Left lung (tissue), 4 donors: ENCODE measurements at regions not wholly inside any gene's neighbourhood (a gene's known extent, or its start where the extent isn't known, plus 50 kb on each side); places are given as distances from the start of the nearest gene placed in this dataset.

ENCODE experiments used
- ATAC-seq: fragments of 200-7000 bp; cut with Tn5 transposase; one replicate; pipeline ENCODE4 v1.9.1; 2020; ENCODE audit warnings: moderate library complexity
- DNase-seq, 4 donors: peaks; one replicate each; pipeline ENCODE4 v3.0.0-alpha.2; 2013 to 2020
- H3K27ac ChIP-seq, 2 donors: fragments of 200-600 bp; sonication (generic) in 1 of 2; one replicate each; pipeline versions ENCODE4 v1.5.0 to v1.8.0; 2020 to 2021
- H3K27me3 ChIP-seq, 2 donors: fragments of 200-600 bp; sonication (generic) in 1 of 2; one replicate each; pipeline versions ENCODE4 v1.5.0 to v1.8.0; 2020 to 2021
- H3K36me3 ChIP-seq, 2 donors: fragments of 200-600 bp; sonication (generic) in 1 of 2; one replicate each; pipeline versions ENCODE4 v1.5.0 to v1.8.0; 2020 to 2021
- H3K4me1 ChIP-seq, 2 donors: fragments of 200-600 bp; one replicate each; pipeline ENCODE4 v1.8.0; 2021
- H3K4me3 ChIP-seq, 2 donors: fragments of 200-600 bp; sonication (generic) in 1 of 2; one replicate each; pipeline versions ENCODE4 v1.5.0 to v1.8.0; 2020 to 2021; ENCODE audit warnings: mild to moderate bottlenecking in 1 of 2
- H3K9me3 ChIP-seq, 2 donors: fragments of 200-600 bp; sonication (generic) in 1 of 2; one replicate each; pipeline versions ENCODE4 v1.5.0 to v1.8.0; 2020 to 2021
- intact Hi-C, 2 donors: fragments of 100-400 bp; cut with DNase I; formaldehyde crosslinking; loops; one replicate each; pipeline versions ENCODE4 v1.11.2 to v1.14.2; 2022
- TF ChIP-seq, protein P1 (sequence below), 2 donors: fragments of 200-600 bp; sonication (generic) in 1 of 2; IDR thresholded peaks; one replicate each; pipeline versions ENCODE4 v1.5.0 to v1.8.0; 2021; ENCODE audit warnings: antibody characterized with exemption in 2 of 2
- donor health status: DM: no; HTN: yes; CAD: no.
- donor health status: DM: no; HTN: no; CAD: no.

DNA sequence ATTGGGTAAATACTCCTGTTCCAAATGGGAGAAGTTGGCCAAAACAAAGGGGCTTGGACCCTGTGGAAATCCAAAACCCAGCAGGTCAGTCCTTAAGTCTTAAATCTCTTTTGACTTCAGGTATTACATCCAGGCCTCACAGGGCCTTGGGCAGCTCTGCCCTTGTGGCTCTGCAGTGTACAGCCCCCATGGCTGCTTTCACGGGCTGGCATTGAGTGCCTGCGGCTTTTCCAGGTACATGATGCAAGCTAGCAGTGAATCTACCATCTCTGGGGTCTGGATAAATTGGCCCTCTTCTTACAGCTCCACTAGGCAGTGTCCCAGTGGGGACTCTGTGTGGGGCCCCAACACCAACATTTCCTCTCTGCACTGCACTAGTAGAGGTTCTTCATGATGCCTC, 308.5 kb upstream of the ARRDC3 start:
- DNase-seq (no peak), ATAC-seq (no peak)
- intact Hi-C loops = no loop called here

DNA sequence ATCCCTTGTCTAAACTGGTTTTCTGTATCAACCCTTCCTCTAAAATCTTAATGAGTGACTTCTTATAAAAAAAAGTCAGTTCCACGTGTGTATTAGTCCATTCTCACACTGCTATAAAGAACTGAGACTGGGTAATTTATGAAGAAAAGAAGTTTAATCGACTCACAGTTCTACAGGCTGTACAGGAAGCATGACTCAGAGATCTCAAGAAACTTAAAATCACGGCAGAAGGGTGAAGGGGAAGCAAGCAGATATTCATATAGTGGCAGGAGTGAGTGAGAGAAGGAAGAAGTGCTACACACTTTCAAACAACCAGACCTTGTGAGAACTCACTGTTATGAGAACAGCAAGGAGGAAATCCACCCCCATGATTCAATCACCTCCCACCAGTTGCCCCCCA, 307.8 kb upstream of the ARRDC3 start:
- H3K27ac ChIP-seq = no peak overlapping the region
- no peaks in the 10 kb centered on the region for H3K4me1 ChIP-seq
- DNase-seq (no peak), ATAC-seq (no peak)
- intact Hi-C loops = no loop called here
- H3K9me3 ChIP-seq = peaks cover 0 to 14% of the 10 kb centered on the region in 2 donors
- no peak overlapping the region for H3K4me3 ChIP-seq
- TF ChIP-seq, protein P1, sequence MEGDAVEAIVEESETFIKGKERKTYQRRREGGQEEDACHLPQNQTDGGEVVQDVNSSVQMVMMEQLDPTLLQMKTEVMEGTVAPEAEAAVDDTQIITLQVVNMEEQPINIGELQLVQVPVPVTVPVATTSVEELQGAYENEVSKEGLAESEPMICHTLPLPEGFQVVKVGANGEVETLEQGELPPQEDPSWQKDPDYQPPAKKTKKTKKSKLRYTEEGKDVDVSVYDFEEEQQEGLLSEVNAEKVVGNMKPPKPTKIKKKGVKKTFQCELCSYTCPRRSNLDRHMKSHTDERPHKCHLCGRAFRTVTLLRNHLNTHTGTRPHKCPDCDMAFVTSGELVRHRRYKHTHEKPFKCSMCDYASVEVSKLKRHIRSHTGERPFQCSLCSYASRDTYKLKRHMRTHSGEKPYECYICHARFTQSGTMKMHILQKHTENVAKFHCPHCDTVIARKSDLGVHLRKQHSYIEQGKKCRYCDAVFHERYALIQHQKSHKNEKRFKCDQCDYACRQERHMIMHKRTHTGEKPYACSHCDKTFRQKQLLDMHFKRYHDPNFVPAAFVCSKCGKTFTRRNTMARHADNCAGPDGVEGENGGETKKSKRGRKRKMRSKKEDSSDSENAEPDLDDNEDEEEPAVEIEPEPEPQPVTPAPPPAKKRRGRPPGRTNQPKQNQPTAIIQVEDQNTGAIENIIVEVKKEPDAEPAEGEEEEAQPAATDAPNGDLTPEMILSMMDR (IDR thresholded peaks at IDR 0.05) = no peak
- H3K27me3 ChIP-seq = no peaks in the 10 kb centered on the region
- H3K36me3 ChIP-seq = no peaks in the 10 kb centered on the region

More for the DNA sequence above, 308.5 kb upstream of the ARRDC3 start:
- Histone ChIP-seq H3K36me3 (no peaks in the 10 kb centered on the region), H3K4me3 (no peak overlapping the region), H3K4me1 (no peaks in the 10 kb centered on the region), H3K27ac (no peak overlapping the region), H3K9me3 (peaks cover 0 to 15% of the 10 kb centered on the region in 2 donors), H3K27me3 (no peaks in the 10 kb centered on the region)
- TF ChIP-seq, protein P1 (IDR thresholded peaks at IDR 0.05) = no peak

DNA sequence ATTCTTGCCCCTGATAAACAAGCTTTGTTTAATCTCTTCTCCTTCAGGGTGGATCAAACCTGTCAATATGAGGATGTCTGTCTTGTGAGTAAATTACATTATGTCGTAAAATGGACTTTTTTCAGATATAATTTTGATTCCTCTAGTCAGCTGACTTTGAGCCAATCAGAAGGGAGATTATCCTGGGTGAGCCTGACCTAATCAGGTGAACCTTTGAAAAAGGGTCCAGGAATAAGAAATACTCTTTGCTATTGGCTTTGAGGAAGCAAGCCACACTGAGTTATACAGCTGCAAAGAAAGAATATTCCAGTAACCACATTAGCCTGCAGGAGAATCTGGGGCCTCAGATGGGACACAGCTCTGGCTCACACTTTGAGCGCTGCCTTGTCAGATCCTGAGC, 304.3 kb upstream of the ARRDC3 start:
- Histone ChIP-seq H3K27me3 (no peaks in the 10 kb centered on the region), H3K36me3 (no peaks in the 10 kb centered on the region), H3K27ac (no peak overlapping the region), H3K9me3 (peaks cover 0 to 6% of the 10 kb centered on the region in 2 donors), H3K4me1 (no peaks in the 10 kb centered on the region), H3K4me3 (no peak overlapping the region)
- intact Hi-C loops = no loop called here
- DNase-seq (no peak), ATAC-seq (no peak)
- TF ChIP-seq, protein P1 (IDR thresholded peaks at IDR 0.05) = no peak

DNA sequence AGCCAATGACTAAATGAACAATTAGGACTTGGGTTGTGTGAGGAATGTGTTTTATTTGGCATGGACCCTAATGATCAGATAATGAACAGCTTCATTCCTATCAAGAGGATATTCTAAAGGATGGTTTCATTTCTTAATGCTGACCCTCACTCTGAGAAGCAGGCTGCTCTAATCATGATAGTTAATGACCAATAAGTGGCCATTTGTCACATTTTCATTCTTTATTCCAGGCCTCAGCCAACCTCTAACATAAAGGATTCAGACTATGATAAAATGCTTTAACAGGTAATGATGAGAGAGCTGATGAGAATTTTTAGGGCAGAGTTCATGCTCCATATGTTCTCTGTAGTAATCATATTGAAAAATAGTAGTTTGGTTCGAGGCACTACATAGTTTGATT, 301.5 kb upstream of the ARRDC3 start:
- H3K36me3 ChIP-seq = no peaks in the 10 kb centered on the region
- H3K9me3 ChIP-seq = no peaks in the 10 kb centered on the region
- H3K27me3 ChIP-seq = no peaks in the 10 kb centered on the region
- ATAC-seq = no peak
- TF ChIP-seq, protein P1 (IDR thresholded peaks at IDR 0.05) = no peak
- no peaks in the 10 kb centered on the region for H3K4me1 ChIP-seq
- DNase-seq = no peak
- intact Hi-C loops = no loop called here
- H3K27ac ChIP-seq = no peak overlapping the region
- no peak overlapping the region for H3K4me3 ChIP-seq

DNA sequence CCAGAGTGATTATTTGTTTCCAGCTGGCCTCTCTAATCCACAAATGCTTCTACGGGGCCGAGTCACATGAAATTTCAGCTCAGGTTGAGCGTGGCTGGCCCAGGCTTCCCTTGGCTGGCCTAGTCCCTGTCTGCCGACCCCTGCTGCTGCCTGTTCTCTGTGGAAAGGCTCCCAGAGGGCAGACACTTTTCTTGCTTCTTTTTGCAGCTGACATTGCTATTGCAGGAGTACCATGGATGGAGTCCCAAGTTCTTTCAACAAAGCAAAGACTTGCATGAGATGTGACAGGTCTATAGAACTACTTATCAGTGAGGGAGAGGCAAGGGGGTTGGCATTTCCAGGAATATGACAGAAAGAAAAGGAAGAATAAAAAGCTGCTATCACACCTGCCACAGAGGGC, 287.4 kb upstream of the ARRDC3 start:
- Histone ChIP-seq H3K4me3 (no peak overlapping the region), H3K36me3 (no peaks in the 10 kb centered on the region), H3K9me3 (no peaks in the 10 kb centered on the region), H3K4me1 (no peaks in the 10 kb centered on the region), H3K27me3 (no peaks in the 10 kb centered on the region), H3K27ac (no peak overlapping the region)
- intact Hi-C loops = no loop called here
- ATAC-seq (no peak), DNase-seq (no peak)
- TF ChIP-seq, protein P1 (IDR thresholded peaks at IDR 0.05) = no peak
